Activated CD4-positive, alpha-beta T cell treated with anti-CD3 and anti-CD28 coated beads for 1 hour (primary cell): ENCODE measurements at regions not wholly inside any gene's neighbourhood (a gene's known extent, or its start where the extent isn't known, plus 50 kb on each side); places are given as distances from the start of the nearest gene placed in this dataset.

Experiments
- DNase-seq: peaks from one replicate; pipeline ENCODE4 v3.0.0-alpha.2; 2020

GRCh38 chr2:126518196-126518595 is 137.8 kb upstream of the GYPC start:
- no peak for DNase-seq

GRCh38 chr2:126527836-126528490 is 128.0 kb upstream of the GYPC start:
- peak; percentile 53 for DNase-seq

DNA sequence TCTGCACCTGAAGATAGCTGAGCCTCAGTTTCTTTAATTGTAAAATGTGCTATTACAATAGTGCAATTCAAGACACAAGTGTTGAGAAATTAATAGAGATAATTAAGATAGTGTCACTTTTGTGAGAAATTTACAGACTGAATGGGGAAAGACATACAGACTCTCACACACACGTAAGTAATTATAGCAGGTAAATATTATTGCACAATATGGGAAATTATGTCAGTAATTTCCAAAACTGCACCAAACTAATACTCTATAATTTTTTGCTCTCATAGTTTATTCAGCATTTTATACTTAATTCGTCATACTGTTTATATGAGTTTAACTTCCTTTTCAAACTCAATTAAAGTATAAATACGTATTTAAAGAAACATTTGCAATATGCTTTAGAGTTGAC is 124.9 kb upstream of the GYPC start:
- DNase-seq, result no peak

DNA sequence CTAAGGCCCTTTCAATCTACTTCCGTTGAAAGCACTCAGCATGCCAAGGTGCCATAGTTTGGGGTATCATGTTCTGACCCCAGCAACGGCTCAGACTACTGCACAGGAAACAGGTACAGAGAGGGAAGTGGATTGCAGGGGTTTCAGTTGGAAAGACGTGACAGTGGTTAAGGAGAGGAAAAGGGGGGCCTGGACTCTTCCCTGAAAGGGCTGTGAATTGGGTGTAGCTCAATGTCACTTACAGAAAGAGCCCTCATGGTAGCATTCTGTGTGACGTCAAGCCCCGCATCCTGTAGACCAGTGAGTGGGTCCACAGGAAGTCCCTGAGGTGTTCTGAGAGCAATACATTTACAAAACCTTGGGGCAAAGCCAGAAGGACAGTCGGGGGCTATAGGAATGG is 121.5 kb upstream of the GYPC start:
- no peak for DNase-seq

GRCh38 chr2:126535408-126535807 is 120.5 kb upstream of the GYPC start:
- DNase-seq, result no peak

DNA sequence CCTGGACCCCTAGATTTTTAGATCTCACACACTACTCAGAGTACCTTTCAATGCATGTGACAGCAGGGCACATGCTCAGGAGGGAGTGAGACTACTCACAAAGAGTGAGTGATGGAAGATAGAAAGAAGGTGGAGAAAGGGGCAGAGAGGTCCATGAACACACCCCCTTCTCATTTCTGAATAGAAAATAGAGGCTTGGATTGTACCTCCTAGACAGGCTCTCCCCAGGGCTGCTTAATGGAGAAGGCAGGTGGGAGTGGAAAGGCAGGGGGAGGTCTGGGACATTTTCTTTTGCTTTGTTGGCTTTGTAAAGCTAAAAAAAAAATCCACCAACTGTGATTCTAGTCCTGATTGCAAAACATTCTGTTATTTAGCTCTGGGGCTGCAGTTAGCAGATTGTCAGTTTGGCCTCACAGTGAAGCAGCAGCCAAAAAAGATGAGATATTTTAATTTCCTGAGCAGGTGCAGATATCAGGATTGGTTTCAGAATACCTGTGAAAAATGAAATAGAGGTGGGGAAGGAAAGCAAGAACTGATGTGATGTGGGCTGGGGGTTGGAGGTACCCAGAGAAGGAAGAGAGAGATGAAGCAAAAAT is 119.3 kb upstream of the GYPC start:
- DNase-seq, result no peak

DNA sequence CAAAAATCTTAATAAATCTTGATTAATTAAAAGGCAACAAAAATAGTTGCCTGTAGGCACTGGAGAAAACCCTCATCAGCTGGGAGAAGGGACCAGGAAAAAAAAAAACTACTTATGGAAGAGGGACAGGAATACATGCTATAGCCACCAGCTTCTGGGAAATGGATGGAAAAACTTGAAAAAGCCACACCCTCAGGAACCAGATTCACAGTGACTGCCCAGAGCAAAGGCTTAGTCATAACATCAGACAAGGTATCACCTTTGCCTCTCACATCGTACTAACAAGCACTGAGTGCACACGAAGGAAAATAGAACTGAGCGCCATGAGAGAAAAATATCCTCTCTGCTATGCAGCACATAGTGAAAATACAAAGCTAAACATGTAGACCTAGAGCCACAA is 116.9 kb upstream of the GYPC start:
- no peak for DNase-seq

GRCh38 chr2:126542247-126542646 is 113.7 kb upstream of the GYPC start:
- no peak for DNase-seq

DNA sequence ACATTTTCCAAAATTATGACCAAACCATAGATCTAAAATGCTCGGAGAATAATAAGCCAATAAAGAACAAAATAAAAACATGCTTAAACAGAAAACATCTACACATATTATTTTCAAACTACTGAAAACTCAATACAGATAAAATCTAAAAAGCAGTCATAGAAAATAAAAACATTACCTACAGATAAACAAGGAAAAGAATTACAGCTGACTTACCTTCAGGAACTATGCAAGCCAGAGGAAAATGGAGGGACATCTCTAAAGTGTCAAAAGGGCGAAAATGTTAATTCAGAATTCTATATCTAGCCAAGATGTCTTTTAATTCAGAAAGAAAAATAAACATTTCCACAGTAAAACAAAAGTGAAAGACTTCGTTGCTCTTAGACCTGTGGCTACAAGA is 112.9 kb upstream of the GYPC start:
- DNase-seq, result no peak

DNA sequence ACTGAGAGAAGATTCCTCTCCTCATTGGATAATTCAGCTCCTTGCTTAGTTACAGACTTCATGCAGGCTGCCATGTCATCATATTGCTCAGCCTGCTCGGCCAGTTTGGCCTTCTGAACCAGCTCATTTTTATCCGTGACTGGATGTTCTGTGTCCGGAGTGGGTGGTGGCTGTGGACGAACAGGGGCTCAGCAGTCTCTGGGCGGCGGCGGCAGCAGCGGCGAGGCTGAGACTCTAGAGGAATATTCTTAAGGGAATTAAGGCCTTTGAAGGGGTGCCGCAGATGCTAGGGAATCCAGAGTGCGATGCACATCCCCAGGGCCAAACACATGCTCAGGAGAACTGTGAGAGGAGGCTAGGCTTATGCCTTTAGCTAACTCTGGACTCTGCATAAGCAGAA is 97.9 kb upstream of the GYPC start:
- DNase-seq, result no peak

DNA sequence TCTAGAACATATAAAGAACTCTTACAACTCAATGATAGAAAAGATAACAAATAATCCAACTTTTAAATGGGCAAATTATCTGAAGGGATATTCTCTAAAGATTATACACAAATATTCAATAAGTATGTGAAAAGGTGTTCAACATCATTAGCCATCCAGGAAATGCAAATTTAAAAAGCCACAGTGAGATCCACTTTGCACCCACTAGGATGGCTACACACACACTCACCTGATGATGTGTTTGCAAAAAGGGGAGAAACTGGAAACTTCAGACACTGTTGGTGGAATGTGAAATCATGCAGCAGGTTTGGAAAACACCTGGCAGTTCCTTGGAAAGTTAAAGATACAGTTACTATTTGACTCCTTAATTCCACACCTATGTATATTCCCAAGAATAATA is 87.2 kb upstream of the GYPC start:
- no peak for DNase-seq

DNA sequence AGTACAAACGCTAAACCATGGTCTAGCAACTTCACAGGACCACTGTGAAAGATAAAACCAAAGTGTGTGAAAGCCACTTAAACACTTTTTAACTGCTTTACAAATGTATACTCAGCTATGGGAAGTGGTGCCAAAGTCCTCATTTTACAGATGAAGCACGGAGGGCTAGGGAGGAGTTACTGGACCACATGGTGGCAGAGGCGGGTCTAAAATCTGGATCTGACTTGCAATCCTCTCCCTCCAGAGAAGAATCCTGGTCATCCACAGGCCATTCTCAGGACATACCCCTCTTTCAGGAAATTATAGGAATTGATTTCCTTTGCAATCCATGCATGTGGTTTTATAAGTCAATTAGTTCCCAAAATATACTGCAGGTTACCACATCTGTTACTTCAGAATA is 84.6 kb upstream of the GYPC start:
- DNase-seq, result no peak

- DNase-seq, result no peak
These were observed 80.3 kb upstream of the GYPC start for GRCh38 chr2:126575631-126576030.

DNA sequence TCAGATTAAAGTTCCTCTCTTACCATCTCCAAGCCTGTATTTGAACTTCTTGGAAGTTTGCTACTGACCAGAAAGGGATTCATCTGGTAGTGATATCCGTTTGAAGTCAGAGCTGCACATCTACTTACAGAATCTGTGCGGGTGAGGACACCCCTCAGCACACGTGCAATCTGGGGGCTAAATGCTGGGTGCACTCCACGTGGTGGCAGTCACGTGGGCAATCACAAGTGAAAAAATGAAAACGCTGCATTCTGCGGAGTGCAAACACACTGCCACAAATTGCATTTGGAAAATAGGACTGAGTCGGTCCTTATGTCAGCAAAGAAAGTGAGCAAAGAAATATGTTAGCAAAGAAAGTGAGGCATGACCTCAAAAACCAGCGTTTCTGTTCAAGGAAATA is 76.1 kb upstream of the GYPC start:
- DNase-seq, result no peak

- DNase-seq, result no peak
These were observed 69.6 kb upstream of the GYPC start for GRCh38 chr2:126586317-126586716.

DNA sequence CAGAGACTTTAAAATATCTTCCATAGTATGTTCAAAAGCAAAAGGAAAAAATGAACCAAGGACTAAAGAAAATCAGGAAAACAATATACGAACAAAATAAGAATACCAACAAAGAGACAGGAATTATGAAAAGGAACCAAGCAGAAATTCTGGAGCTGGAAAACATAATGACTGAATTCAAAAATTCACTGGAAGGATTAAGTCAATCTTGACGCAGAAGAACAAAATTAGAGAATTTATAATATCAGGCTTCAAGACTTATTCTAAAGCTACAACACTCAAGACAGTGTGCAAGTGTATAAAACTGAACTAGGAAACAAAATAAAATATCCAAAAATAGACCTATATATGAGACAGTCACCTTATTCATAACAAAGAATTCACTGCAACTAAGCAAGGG is 56.9 kb upstream of the GYPC start:
- no peak for DNase-seq

- DNase-seq, result no peak
These were observed 55.2 kb upstream of the GYPC start for GRCh38 chr2:126600742-126601141.

DNA sequence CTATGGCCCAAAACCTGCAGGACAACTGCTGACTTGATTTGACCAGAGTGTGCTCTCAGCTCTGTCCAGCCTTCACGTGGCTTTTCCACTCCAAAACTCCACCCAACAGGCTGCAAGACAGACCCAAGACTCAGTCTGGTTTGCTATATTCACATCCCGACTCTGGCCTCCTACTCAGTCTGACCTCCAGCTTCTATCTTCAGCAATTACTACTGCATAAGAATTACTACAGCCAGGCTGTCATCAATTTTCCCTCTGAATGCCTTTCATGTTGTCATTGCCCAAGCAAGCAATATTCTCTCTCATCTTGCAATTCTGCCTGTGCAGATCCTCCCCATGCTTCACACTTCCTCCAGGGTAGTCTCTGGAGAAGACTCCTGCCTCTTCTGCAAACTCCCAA is 53.6 kb upstream of the GYPC start:
- no peak for DNase-seq
